ENCODE measurements at regions not wholly inside any gene's neighbourhood (a gene's known extent, or its start where the extent isn't known, plus 50 kb on each side); places are given as distances from the start of the nearest gene placed in this dataset.
"Not testable (repeated sequence)": the region's sequence is repeated elsewhere in the genome, so short reads cannot be mapped to it uniquely, and the experiment has no call there.

DNA sequence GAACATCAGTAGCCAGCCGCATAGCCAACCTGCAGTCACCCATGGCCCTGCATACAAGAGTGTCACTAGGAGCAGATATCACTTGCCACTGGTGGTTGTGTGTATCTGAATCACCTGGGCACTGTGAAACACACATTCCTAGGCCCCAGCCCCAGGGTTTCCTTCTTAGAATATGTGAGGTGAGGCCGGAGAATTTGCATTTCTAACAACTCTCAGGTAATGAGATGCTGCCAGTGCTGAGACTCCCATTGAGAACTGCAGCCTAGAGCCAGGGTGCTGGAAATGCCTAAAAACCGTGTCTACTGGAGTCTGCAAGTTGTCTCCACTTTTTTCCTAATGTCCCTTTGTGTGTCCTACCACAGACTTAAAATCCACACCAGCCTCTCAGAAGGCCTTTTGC is 232.0 kb upstream of the PLGLB2 start:
- not testable (repeated sequence) for DNase-seq (ENCODE audit: low read depth)

- not testable (repeated sequence) for DNase-seq (ENCODE audit: low read depth)
Measured at GRCh38 chr2:87516369-87516967, 231.4 kb upstream of the PLGLB2 start.

- DNase-seq (ENCODE audit: low read depth): not testable (repeated sequence)
Measured at GRCh38 chr2:87517438-87517837, 230.4 kb upstream of the PLGLB2 start.

- DNase-seq (ENCODE audit: low read depth): not testable (repeated sequence)
Measured at GRCh38 chr2:87518066-87518465, 229.8 kb upstream of the PLGLB2 start.

DNA sequence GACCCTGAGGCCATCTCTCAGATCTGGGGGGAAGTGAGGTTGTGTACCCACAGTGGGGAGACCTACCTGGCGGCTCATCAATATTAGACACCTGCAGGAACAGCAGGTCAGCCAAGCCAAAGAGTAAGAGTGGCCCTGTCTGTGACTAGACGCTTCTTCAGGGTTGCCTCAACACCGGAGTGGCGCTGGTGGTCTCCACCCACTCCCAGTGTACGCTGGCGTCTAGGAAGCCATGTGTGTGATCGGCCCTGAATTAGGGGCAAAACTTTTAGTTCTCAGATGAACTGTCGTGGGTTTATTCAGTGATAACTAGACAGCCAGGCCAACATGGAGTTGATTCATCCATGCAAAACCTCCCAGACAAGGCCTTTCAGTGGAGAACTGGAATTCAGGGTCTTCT is 229.3 kb upstream of the PLGLB2 start:
- DNase-seq (ENCODE audit: low read depth): not testable (repeated sequence)

GRCh38 chr2:87519158-87520011 is 228.5 kb upstream of the PLGLB2 start:
- not testable (repeated sequence) for DNase-seq (ENCODE audit: low read depth)

- DNase-seq (ENCODE audit: low read depth): not testable (repeated sequence)
Measured at GRCh38 chr2:87521057-87521456, 226.8 kb upstream of the PLGLB2 start.

DNA sequence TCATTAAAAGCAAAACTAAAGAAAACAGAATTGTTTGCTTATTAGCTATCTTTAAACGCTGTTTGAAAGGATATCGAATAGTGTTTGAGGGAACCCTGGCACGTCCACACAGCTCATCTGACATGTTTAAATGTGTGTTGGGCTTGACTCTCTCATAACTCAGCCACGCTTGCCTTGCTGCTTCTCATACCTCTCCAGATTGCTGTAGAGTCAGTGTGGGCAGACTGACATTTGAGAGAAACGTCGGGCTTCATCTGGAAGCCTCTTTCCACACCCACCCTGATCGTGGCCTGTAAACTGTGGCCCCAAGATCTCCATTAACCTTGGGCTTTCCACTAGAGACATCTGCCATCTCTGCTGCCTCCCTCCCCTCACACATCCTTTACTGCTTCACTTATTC is 226.4 kb upstream of the PLGLB2 start:
- not testable (repeated sequence) for DNase-seq (ENCODE audit: low read depth)

DNA sequence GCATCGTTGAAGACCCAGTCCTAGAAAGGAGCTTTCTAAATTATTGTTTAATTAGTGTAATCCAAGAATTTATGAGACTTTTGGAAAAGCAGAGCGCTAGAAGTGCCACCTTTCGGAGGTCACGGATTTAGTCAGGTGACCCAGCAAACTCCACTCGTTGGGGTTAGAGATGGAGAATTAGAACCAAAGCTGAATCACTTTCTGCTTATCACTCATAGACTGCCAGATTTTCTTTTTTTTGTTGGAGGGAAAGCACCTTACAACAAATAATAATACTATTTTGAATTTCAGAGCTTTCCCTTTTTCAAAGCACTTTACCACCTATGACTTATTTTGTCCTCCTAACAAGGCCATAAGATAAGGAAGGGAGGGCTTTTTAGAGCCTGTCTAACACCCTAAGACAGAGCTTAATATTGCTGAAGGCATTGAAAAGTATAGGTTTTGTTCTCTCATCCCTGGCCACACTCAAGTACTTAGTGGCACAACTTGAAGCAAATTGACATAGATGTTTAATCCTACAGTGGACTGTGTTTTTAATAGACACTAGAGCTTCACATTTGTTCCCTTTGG is 223.2 kb upstream of the PLGLB2 start:
- not testable (repeated sequence) for DNase-seq (ENCODE audit: low read depth)

DNA sequence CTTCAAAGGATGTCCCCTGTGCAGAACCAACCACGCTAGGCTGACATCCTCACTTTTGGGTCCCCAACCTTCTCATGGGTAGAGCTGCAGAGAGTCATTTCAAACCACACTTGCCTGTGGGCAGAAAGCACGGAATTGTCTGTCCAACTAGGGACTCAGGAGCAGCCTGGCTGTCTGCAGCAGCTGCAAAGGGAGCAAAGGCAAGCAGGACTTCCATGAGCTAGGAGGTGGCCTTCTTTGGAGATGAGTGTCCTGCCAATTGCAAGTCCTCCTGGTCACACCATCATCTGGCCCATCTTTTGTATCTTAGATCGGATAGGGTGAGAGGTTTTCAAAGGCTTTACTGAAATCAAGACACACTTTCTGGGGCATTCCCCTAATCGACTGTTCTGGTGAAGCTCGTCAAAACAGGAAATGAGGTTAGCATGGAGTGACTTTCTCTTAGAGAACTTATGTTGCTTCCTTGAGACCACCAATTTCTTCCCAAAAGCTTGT is 222.3 kb upstream of the PLGLB2 start:
- not testable (repeated sequence) for DNase-seq (ENCODE audit: low read depth)

DNA sequence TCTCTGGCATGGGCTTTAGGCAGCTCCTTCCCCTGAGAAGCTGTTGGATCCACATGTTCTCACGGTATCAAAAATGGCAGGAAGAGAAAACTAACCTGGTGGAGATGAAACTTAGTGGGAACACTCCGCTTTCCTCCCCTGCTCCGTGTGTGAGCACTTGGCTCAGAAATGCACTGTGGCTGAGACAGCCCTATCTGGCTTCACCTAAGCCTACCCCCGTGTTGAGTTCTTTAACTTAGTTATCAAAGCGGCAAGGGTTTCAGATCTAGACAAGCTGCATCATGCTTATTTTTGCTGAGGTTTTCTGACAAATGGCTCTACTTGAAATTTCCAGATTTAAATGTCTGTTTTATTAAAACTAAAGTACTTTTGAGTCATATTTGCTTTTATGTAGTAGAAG is 221.6 kb upstream of the PLGLB2 start:
- not testable (repeated sequence) for DNase-seq (ENCODE audit: low read depth)

- DNase-seq (ENCODE audit: low read depth): not testable (repeated sequence)
Measured at GRCh38 chr2:87531968-87532715, 215.7 kb upstream of the PLGLB2 start.

DNA sequence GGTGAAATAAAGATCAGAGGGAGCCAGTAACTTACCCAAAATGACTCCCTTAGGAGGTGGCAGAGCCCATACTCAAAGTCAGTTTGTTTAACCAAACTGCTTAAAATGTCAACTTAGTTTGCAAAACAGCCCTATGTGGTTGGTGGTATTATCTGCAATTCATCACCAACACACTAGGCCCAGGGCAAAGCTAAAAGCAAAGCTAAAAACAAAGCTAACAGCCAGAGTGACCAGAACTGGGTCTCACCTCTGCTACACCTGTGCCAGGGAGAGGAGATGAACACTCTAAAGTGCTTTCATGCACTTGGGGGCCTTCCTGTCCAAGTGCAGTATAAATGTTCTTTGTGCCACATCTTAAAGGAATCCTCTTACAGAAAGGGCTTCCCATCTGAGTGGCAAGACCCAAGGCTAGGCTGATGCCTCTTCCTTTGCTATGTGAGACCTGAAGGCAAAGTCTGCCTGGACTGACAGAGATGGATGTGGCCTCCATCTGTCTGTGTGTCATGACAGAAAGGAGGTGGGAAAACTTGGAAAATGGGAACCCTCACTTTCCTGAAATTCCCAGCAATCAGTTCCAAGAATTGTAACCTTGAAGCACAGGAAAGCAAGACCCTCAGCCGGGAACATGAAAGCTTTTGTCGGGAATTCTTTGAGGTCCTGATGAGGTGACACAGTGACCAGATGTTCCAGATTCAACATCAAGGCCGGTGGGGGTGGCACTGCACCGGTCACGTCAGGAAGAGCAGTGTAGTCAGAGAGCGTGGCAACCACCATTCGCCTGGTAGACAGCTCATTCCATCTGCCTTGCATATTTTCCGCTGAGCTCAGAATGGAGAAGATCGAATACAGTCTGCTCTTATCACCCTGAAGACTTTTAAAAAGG is 214.3 kb upstream of the PLGLB2 start:
- peak; percentile 39 for DNase-seq (ENCODE audit: low read depth)

DNA sequence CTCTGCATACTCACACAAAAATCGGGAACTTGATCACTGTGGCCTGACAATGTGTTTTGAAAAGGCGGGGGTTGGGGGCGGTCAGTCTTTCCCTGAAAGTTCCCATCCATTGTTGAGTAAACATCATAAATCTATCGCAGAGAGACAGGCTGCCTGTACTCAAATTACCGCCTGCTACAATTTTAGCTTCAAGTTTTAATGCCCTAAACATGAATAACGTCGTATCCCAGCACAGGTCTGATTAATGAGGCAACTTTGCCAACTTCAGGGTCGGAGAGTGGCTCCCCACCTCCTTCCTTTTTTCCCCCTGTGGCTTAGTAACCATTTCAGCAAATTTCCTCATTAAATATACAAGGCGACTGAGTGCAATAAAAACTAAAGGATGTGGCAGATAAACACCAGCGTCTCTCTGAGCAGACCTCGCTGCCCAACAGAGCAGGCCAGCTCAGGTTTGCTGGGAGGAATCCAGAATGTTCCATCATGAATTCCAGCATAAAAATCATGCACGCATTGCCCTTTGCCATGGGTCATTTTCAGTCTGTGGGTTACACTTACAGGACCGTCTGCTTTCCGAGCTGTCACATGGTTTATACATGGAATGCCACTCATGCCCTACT is 213.5 kb upstream of the PLGLB2 start:
- DNase-seq (ENCODE audit: low read depth): not testable (repeated sequence)

- DNase-seq (ENCODE audit: low read depth): not testable (repeated sequence)
Measured at GRCh38 chr2:87536427-87536826, 211.5 kb upstream of the PLGLB2 start.

- DNase-seq (ENCODE audit: low read depth): not testable (repeated sequence)
Measured at GRCh38 chr2:87537251-87537671, 210.6 kb upstream of the PLGLB2 start.

GRCh38 chr2:87538268-87538667 is 209.6 kb upstream of the PLGLB2 start:
- not testable (repeated sequence) for DNase-seq (ENCODE audit: low read depth)

DNA sequence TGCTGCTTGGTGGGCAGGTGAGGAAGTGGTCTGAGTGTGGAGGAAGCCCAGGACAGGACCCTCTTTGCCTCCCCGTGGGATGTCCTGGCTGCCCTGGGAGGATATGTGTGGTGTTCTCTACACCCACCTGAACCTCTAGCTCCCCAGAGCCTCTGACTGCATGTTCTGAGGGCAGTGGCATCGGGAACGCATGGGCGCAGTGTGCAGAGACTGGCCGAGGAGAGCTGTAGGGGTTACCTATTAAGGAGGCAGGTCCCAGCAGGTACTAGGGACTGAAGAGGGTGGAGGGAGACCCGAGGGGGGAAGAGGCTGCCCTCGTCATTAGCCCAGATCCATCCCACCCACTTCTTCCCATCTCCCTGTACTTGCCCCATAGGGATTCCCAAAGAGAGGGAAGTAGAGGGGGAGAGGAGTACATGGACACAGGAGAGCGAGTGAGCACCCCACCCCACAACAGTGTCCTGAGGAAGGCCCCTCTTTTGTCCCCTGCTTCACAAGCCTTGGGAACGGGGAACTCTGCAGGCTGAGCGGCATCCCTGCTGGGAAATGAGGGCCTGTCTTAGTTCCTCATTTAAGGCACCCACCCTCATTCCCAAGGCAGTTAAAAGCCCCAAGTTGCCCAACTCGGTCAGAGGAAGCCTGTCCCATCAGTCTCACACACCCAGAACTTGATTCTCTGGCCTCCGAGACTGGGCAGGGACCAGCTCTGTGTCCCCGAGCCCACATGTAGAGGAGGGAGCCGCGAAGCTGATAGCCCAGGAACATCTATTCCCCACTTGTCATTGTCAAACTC is 208.5 kb upstream of the PLGLB2 start:
- DNase-seq (ENCODE audit: low read depth): not testable (repeated sequence)

GRCh38 chr2:87540242-87540641 is 207.6 kb upstream of the PLGLB2 start:
- DNase-seq (ENCODE audit: low read depth): not testable (repeated sequence)
